NCI-H1930 (cell line): ENCODE measurements at regions not wholly inside any gene's neighbourhood (a gene's known extent, or its start where the extent isn't known, plus 50 kb on each side); places are given as distances from the start of the nearest gene placed in this dataset.

Experiments used
- DNase-seq, 2 experiments: peaks; one replicate each; lab custom pipeline; 2025; lab: John Stamatoyannopoulos, UW

DNA sequence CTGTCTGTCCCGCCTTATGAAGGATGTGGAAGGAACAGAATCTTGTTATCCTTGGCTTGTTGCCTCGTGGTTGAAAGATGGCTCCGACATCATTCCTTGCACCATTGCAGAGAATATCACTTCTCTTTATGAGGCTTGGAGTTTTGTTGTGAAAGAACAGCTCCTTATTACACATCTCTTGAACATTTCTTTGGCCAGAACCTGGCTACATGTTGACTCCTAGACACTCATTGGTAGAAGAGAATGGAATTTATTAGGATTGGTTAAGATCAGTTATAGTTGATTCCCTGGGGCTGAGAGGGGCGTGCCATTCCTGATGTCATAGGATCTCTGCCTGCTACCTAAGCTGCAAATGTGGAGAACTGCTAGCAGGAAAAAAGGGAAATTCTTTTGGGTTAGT, 180.5 kb upstream of the CTBP2 start:
- no peak for DNase-seq

DNA sequence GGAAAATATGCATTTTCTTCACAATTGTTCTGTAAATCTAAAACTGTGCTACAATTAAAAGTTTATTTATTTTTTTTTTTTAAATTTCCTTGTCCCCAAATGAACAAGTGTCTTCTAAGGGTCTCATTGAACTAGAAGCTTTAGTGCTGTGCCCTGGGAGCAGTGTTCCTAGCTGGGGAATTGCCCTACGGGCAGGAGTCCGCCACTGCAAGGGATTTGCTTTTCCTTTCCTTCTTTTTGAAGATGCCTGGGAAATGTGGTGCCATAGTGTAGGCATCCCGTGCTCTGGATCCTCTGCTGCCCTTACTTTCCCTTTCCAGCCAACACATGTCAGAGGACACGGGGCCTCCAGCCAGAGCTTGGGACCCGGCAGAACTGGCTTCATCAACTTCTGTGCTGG, 177.1 kb upstream of the CTBP2 start:
- no peak for DNase-seq

DNA sequence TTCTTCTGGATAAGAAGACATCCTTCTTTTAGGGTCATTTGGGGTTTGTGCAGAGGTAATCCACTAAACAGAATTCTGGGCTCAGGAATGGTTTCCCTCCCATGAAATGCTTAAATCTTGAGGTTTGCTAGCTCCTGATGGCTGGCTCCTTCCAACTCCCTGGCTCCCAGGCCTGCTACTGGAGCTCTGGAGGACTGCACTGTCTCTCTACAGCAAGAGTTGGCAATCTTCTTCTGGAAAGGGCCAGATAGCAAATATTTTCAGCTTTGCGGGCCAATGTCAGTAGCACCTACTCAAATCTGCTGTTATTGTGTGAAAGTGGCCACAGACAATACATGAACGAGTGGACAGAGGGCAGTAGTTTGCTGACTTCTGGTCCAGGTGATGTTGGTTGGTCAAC, 174.2 kb upstream of the CTBP2 start:
- DNase-seq, result no peak

DNA sequence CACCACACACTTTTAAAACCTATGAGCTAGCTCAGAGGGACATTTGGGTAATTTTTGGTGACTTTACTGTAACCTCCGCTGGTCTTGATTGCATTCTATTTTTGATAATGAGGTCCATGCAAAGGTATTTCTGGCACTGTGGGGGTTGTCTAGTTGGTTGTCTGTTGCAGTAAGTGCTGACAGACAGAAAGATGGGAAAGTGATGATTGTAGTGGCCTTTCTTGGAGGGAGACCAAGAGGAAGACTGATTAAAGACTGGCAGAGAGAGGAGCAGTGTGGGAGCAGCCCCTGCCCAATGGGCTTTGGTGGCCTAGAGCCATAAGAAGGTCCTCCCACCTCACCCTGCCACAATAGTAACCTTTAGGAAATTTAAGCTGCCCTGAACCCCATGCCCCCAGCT, 173.4 kb upstream of the CTBP2 start:
- DNase-seq, result no peak

DNA sequence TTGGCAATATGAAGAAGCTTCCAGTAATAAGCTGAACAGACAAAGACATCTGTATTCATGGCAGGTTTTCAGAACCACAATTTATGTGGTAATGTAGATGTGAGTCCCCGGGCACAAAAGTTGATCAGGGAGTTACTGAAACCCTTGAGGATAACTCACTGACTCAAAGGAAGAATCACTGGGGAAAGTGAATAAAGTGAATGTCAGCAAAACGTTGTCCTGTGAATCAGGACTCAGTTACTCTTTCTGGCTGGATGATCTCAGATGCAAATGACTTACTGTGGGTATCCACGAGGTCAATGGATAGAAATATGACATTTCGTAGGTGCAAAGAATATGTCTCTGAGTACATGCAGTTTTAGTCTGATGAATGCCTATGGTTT, 172.8 kb upstream of the CTBP2 start:
- DNase-seq, result no peak

DNA sequence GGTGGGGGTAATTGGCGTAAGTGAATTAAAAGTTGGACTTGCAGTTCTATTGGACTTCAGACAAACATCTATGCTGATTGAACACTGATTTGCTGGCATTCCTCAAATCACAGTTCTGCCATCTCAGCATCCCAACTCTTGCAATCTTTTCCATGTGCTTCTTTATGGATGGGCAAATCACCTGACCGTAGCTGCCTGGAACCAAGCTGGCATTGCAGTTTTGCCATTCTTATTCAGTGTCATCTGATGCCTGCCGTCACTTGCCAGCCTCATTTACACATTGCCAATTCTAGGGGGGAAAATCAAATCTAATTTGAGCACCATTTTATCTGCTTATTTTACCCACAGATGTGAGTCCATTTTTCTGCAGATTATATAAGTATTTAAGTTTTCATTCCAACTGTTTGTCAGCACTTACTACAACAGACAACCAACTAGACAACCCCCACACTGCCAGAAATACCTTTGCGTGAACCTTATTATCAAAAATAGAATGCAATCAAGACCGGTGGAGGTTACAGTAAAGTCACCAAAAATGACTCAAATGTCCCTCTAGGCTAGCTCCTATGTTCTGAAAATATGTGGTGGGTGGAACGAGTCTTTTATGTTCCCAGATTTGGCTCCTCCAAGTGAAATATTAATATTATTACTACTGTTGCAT, 172.3 kb upstream of the CTBP2 start:
- DNase-seq, result no peak

DNA sequence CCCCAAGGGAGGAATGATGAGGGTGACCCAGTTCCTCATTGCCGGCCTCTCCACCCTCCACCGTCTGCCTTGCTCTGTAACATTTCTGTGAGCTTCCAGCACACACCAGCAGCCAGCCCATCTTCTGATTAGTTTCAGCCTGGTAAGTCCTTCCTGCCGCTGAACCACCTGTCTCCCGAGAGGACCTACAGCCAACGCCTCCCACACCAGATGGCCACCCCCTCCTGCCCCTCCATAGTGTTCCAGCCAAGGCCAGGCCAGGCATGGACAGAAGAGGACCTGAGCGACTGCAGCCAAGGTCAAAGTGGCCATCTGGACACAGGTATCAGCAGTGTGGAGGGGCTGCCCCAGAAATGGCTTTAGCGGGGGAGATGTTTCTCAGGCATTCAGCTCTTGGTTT, 170.7 kb upstream of the CTBP2 start:
- no peak for DNase-seq

DNA sequence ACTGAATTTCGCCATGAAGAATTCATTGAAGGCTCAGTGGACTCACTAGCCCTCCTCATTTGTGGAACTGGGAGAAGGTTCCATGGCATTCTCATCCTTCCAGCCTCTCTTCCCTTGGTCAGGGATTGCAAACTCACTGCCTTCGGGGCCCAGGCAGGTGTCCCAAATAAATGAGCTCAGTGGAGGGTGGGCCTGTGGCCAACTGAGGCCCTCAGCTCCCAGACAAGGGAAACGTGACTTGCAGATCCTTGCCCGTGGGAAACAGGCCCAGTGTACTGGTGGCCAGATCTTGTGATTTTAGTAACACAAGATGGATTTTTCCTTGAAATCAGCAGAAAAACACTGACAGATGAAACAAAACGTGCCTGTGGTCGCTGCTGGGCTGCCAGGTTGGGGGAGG, 168.7 kb upstream of the CTBP2 start:
- DNase-seq, result no peak

DNA sequence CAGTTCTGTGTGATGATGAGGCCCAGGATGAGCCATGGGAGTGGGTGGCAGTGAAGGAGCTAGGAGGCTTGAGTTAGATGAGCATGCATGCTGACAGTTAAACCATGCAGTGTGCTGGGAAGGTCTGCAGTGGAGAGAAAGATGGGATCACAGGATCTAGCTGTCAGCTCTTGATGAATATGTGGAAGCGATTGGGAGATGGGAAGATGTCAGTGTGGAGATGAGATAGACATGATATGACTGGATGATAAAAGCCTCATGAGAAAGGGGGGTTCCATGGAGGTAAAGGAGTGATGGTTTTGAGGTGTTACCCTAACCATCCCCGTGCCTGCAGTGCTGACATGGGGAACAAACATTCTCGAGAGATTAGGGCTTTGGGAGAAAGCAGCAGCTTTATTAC, 165.0 kb upstream of the CTBP2 start:
- DNase-seq, result no peak

DNA sequence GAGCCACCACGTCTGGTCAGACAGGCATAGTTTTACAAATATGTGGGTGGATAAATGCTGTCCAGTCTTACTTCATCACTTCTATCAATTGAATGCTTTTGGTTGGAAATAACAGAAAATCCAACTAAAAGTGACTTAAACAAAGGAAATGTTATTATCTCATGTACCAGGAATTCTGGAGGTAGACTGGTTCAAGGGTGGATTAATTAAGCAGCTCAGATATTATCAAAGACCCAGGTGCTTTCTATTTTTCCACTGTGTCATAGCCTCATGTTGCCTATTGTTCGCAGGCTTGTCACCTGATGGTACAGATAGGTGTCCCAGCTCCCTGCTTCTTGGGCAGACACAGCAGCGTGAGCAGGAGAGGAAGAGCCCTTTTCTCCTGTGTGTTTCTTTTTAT, 156.1 kb upstream of the CTBP2 start:
- DNase-seq, result no peak

DNA sequence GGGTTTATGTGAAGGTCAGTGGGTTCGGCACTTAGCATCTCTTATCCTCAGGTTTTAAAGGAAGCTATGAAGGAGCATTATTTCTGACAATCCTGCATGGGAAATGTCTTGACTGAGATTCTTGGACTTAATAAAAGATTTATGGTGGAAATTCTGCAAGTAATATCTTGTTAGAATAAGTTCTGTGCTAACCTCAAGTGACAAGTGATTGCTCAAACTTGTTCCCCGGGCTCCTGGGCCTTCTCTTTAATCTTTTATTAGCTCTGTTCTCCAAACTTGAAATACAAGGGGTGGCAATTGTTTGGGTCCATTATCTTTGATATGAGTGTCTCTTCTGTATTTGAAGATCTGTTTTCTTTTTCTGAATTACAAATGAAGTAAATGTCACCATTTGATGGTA, 140.6 kb upstream of the CTBP2 start:
- DNase-seq, result no peak

DNA sequence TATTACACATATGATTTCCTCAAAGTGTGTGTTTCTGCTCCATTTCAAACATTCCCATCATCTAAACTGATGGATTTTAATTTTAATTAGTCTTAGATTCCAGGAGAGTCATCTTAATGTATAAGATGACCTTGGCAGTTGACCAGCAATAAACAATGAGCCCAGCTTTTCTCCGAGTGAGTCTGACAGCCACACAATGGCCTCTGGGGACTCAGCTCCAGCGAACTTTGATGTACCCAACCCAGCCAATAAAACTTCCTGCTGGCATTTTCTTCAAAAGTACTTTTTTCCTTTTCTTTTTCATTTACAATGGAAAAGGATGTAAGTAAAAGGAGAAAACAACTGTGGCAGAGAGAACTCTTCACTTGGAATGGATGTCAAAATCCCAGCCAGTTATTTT, 139.1 kb upstream of the CTBP2 start:
- no peak for DNase-seq

DNA sequence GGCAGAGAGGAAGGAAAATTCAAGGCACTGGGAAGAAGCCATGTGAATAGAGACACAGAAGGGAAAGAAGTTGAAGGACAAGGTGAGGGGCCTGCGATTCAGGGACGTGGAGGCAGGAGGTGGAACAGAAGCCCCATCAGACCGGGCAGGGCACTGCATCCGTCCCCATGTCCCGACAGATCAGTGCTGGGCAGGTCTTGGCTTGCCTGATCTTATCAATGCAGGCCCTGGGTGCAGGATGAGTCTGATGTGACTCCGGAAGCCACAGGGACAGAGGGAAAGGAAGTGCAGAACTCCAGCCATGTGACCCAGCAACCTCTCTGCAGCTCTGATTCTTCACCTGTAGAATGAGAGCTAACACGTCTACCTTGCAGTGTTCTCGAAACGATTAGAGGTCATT, 136.2 kb upstream of the CTBP2 start:
- no peak for DNase-seq

DNA sequence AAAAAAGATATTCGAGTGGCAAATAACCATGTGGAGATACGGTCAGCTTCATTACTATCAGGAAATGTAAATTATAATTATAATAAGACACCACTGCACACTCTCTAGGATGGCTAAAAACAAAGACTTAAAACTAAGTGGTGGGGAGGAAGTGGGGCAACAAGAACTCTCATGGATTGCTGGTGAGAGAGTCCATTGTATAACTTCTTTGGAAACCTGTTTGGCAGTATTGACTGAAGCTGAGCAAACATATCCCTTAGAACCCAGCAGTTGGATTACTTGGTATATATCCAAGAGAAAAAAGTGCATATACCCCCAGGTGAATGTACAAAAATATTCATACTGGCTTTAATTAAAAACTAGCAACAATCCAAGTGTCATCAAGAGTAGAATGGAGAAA, 133.7 kb upstream of the CTBP2 start:
- no peak for DNase-seq

DNA sequence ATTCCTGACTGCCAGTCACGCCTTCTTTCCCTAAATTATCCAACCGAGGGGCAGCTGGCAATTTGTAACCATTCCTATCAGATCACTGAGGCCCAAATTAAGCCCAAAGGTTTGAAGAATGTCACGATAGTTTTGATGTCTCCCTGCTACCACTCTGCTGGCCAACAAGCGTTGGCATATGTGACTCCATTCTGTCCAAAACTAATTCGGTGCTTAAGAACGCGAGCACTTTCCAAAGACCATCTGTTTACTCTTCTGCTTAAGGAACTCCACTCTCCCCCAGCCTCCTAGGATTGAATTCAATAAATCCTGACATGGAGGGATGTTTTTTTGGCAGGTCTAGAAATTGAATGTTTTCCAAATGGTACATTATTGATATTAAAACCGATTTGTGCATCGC, 131.5 kb upstream of the CTBP2 start:
- DNase-seq, result no peak

DNA sequence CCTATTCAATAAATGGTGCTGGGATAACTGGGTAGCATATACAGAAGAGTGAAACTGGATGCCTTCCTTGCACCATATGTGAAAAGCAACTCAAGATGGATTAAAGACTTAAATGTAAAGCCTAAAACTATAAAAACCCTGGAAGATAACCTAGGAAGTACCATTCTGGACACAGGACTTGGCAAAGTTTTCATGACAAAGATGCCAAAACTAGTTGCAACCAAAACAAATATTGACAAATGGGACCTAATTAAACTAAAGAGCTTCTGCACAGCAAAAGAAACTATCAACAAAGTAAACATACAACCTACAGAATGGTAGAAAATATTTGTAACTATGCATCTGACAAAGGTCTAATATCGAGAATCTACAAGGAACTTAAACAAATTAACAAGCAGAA, 129.1 kb upstream of the CTBP2 start:
- DNase-seq, result no peak

DNA sequence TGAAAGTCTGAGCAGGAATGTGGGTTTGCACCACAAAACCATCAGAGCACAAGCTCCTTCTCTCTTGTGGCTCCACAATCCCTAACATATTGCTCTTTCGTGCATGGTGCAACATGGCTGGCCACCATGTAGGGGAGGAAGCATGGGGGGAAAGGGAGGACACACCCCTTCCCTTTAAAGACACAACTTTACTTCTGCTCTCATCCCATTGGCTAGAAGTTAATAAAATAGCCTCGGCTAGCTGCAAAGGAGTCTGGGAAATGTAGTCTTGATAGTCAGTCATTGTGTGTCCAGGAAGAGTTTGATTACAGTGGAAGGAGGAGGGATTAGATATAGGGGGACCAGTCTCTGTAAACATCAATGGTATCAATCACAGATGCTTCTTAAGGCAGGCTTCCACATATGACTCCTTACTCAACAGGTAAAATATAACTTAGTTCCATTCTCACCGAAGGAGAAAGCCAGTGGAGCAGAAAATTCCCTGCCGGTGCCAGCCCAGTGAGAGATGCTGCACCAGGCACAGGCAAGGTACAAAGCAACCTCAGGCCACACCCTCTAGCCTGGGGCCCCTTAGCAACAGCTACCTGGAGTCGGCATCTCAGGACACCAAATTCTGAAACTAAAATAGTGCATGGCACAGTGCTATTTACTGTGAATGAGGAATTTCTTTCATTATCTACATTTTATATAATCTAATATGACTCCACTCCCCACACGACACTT, 124.7 kb upstream of the CTBP2 start:
- DNase-seq, result no peak

DNA sequence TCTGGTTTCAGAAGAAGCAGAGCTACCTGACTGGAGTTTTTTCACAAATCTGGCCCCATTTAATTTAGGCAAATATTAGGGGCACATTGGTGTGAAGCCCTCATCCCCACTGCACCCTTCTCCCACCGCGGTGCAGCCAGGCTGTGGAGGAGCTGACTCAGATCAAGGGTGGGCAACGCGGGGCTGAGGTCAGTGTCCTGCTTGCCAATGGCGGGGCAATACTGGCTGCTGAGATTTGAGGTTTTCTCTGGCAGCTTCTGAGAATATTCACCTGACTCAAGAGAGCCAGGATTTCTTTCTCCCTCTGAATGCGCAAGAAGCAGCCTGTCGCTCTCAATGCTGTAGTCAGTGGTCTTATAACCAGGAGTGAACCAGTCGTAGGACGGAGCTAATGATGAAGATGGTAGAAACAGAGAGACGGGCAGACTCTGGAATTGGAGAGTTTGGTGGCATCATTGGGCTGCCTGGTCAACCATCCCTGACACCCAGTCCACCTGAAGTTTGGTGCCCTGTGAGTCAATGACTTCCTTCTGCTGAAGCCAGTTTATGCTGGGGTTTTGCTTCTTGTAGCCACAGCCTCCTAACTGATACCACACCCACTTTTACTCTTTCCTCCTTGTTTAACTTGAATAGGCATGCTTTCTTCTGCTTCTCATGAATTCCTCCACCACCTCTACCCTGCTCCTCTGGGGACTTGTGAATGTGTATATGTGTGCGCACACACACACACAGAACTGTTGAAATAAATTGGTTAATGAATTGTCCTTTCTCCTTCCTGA, 123.7 kb upstream of the CTBP2 start:
- DNase-seq, result no peak

DNA sequence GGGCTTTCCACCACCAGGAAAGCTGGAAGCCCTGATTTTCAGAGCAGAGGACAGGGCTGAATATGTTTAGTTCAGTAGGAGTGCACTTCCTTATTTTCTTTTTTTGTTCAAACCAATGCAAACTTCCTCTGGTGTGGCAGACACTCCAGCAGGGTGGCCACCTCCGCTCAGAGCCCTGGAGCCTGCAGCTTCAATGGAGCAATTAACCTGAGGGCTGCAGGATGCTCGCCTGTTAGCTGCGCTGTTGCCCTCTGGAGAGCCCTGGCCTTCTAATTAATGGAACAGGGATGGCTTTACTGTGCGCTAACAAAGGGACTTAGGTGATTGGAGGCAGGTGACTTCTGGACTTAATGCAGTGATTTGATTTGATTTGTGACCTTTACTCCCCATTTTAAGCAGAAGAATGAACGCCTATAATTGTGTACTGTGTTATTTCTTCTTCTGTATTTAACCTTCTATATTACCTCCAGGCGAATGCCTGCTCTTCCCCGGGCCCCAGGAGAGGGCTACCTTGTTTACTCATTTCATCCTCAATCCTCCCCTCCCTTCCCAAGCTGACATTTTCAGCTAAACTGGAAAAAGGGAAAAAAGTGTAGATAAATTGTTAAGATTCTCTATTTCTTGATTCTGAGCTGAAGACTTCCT, 123.0 kb upstream of the CTBP2 start:
- DNase-seq, result no peak

DNA sequence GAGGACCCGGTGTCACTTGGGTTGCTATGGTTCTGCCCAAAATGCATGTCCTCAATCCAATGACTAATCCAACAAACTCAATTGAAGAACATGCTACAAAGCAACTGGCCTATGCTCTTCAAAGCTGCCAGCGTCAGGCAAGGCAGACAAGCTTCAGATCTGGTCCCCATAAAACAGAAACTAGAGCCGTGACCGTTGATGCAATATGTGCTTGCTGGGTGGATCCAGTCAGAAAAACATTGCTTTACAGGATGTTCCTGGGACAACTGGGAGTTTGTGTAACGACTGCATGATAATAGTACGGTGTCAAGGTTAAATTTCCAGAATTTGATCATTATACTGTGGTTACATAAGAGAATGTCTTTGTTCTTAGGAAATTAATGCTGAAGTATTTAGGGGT, 120.7 kb upstream of the CTBP2 start:
- DNase-seq, result no peak

DNA sequence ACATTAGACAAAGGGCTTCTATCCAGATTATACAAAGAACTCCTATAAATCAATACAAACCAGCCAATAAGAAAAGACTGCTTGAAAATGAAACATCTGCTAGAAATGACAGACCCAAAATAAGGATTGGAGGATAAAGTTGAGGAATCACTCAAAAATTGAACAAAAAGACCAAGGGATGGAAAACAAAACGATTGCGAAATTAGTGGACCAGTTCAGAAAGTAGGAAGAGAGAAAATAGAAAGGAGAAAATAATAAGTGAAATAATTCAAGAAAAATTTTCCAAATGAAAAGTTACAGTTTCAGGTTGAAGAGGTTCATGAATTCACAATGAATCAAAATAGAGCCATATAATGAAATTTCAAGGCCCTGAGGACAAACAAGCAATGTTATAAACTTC, 115.8 kb upstream of the CTBP2 start:
- DNase-seq, result no peak

DNA sequence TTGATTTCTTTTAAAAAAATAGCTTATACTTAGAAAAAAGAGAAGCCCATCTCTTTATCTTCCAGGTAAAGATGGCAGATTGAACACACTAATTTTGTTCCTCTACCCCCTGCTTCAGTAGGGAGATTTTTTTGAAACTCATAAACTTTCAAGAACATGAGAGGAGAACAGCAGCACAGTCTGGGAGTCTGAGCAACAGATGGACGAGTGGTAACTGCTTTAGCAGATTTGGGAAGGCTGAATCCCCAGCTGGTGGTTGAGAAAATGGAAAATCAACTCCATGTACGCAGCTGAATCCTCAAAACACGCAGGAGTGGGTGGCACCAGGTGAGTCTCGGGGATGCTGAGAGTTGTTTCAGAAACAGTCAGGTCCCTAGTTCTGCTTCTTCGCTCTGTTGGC, 114.6 kb upstream of the CTBP2 start:
- no peak for DNase-seq

DNA sequence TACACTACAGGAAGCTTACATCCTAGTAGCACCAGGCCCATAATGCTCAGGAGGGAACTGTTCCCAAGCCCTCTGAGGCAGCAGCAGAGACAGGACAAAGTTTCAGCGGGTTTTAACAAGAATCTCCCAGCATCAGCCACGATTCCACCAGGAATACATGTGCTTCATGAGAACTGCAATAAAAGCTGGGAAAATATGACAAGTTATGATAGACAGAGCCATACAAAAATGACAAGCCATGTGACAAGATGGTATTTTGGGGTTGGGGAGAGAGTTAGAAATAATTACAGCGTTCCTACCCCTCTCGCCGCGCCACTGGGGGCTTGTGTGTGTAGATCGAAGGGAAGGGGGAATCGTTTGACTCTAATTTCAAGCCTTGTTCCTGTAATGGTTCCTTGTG, 112.7 kb upstream of the CTBP2 start:
- DNase-seq, result no peak
